GM13976 (cell line): ENCODE measurements at regions not wholly inside any gene's neighbourhood (a gene's known extent, or its start where the extent isn't known, plus 50 kb on each side); places are given as distances from the start of the nearest gene placed in this dataset.
A peak's percentile ranks its signal among the peaks of the same experiment; 100 is the strongest.
"Not testable (repeated sequence)": the region's sequence is repeated elsewhere in the genome, so short reads cannot be mapped to it uniquely, and the experiment has no call there.

ENCODE experiments used
- DNase-seq: peaks from one replicate; pipeline ENCODE4 v3.0.0; 2012; ENCODE audit warnings: low spot score
- CTCF ChIP-seq: IDR thresholded peaks from 2 replicates; pipeline ENCODE4 v1.5.1; 2012; ENCODE audit warnings: borderline replicate concordance, mild to moderate bottlenecking; ENCODE audit not compliant: insufficient read depth; ENCODE audit errors: extremely low read depth, missing control alignments, control extremely low read depth
- in situ Hi-C: fragments of 300-500 bp; cut with MboI; formaldehyde crosslinking; loops from one replicate; pipeline ENCODE4 v1.12.0; 2022; ENCODE audit warnings: low sequenced_read_pairs, mixed read lengths, inconsistent platforms; ENCODE audit not compliant: unreplicated experiment

- in situ Hi-C loops: loop anchor here (25.0 kb wide), 1 partner anchor 91 kb away; no protein-coding TSS in a partner anchor
- no peak for TF ChIP-seq CTCF
- DNase-seq: peak; percentile 43
These were observed 129.4 kb downstream of the PPIAL4G start for GRCh38 chr1:148353461-148354283.

DNA sequence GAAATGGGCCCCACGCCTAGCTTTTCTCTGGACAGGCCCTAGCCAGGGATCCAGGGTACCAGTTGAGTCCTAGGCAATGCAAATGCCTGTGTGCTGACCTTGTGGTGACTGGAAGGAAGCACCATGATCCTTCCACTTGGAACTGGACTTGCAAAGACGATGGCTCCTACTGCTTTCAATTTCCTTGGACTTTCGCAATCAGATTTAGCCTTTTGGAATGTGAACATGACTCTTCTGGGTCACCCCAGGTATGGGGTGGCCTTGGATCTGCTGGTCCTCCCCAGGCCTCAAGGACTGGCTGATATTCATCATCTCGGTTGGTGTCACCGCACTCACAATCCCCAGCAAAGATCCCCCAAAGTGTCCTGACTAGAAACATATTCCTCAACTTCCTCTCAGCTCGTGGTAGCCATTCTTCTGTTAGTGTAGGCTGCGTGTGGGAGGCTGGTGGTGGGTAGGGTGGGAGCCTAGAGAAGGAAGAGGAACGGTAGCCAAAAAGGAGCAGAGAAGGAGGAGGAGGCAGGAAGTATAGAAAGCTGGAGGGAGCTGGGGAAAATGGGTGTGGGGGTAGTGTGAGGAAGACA, 130.5 kb downstream of the PPIAL4G start:
- DNase-seq: no peak
- no peak for TF ChIP-seq CTCF
- in situ Hi-C loops: loop anchor here (25.0 kb wide), 1 partner anchor 90 kb away; no protein-coding TSS in a partner anchor

GRCh38 chr1:148347781-148348180, 135.3 kb downstream of the PPIAL4G start:
- no peak for TF ChIP-seq CTCF
- in situ Hi-C loops: no loop called here
- DNase-seq: no peak

DNA sequence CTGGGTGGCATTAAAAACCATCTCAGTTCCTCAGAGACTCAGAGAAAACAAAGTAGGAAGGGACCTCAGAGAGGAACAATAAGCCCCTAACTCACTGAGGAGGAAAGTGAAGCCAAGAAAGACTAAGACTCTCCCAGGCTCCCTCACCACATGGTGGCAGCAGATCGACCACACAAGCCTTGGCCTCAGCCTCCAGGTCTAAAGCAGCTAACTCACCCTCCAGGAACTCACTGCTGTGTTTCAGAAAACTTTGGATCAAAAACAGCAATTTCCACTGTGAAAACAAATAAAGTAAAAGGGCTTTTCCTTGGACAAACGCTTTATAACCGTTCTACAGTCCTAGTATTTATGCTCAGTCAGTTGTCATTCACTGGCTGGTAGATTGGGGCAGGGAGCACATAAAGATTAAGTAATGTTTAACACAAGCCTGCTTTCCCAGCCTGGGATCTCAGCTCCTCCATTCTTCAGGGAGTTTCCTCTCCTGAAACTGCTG, 137.4 kb downstream of the PPIAL4G start:
- DNase-seq, in situ Hi-C loops: not testable (repeated sequence)
- TF ChIP-seq CTCF: peak; percentile 21

DNA sequence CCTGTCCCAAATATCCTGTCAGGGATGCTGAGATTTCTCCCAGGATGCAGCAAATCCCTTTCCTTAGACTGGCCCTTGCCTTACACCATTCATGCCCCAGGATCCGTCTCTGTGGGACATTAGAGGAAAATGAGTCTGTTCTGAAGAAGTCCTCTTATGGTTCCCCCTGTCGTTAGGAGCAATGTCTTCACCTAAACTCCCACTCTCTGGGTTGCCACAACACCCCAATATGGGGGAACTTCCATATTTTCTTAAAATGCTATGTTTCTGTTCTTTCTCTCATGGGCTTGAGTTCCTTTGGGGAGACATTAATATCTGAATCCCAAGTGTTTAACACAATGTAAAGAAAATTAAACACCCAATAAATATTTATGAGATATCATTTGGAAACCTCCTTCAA, 138.5 kb downstream of the PPIAL4G start:
- in situ Hi-C loops, DNase-seq: not testable (repeated sequence)

DNA sequence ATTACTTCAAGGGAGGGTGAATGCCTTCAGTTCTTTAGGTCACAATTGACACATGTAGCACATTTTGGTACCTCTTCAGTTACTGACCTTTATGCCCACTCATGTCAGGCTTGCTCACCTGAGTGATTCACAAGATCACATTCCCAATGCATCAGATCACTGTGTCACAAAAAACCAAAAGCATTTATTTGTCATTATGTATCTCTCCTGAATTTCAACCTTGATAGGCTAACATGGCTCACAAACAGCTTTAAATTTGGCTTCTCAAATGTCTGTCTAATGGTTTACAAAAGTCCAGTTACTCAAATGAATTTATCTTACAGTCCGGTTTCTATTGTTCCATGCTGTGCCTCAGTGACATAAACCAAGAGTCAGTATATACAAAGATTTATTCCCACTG, 141.4 kb downstream of the PPIAL4G start:
- DNase-seq, in situ Hi-C loops: not testable (repeated sequence)

- in situ Hi-C loops, DNase-seq: not testable (repeated sequence)
These were observed 146.8 kb downstream of the PPIAL4G start for GRCh38 chr1:148336121-148336918.

DNA sequence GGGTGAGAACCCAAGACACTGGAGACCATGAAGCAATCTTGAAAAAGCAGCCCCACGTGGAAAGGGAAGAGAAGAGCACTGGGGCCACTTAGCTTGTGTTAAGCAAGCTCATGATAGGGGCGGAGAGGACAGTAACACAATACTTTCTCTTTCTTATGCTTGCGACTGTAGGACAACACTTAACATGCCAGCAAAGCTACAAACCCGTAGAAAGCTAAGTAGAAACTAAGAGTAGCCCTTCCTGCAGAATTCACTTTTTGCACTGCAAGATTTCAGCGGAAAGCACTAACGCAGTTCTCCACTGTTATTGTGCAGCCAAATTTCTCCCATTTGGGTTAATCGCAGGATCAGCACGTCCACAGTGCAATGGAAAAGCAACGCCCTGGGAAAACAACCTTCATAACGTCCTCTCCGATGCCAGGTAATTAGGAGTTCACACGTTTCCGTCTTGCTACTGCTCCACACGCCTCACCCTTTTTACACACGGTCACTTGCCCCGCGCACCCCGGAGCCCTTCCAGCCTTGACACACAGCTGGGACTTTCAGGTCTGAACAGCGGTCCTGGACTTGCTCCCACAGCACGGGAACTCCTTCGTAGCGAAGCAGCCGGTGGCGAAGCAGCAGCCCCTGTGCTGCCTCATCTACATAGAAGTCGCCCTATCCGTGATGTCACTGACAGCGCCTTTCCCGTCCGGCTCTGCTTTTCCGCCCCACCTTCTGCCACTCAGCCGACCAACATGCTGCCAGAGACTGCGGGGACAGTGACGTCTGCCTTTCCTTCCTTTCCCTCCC, 148.6 kb downstream of the PPIAL4G start:
- peak; percentile 68 for DNase-seq
- in situ Hi-C loops: no loop called here

More for the DNA sequence above, 148.6 kb downstream of the PPIAL4G start:
- TF ChIP-seq CTCF: no peak
